Mesothelial cell of epicardium (in vitro differentiated cells): ENCODE measurements at regions not wholly inside any gene's neighbourhood (a gene's known extent, or its start where the extent isn't known, plus 50 kb on each side); places are given as distances from the start of the nearest gene placed in this dataset.

Experiments used
- DNase-seq, 2 experiments: peaks; one replicate each; pipeline ENCODE4 v3.0.0; 2021; ENCODE audit warnings: low spot score in 2 of 2; ENCODE audit not compliant: unreplicated experiment in 2 of 2
- H3K27ac Mint-ChIP-seq: 2 replicates; pipeline ENCODE4 v1.8.0; 2021; ENCODE audit warnings: mixed read lengths
- H3K27me3 Mint-ChIP-seq: 2 replicates; pipeline ENCODE4 v1.8.0; 2021; ENCODE audit warnings: low read depth, mixed read lengths
- H3K36me3 Mint-ChIP-seq: 2 replicates; pipeline ENCODE4 v1.8.0; 2021; ENCODE audit warnings: mixed read lengths
- H3K4me1 Mint-ChIP-seq: 2 replicates; pipeline ENCODE4 v1.8.0; 2021; ENCODE audit warnings: mixed read lengths
- H3K4me3 Mint-ChIP-seq: 2 replicates; pipeline ENCODE4 v1.8.0; 2021; ENCODE audit warnings: mild to moderate bottlenecking, moderate library complexity, mixed read lengths
- H3K9me3 Mint-ChIP-seq: 2 replicates; pipeline ENCODE4 v1.8.0; 2021; ENCODE audit warnings: mixed read lengths
- TF ChIP-seq, protein P1 (sequence below): fragments of 200-600 bp; sonication (generic); IDR thresholded peaks from one replicate; pipeline ENCODE4 v1.5.0; 2021; ENCODE audit warnings: antibody characterized with exemption; ENCODE audit not compliant: unreplicated experiment

DNA sequence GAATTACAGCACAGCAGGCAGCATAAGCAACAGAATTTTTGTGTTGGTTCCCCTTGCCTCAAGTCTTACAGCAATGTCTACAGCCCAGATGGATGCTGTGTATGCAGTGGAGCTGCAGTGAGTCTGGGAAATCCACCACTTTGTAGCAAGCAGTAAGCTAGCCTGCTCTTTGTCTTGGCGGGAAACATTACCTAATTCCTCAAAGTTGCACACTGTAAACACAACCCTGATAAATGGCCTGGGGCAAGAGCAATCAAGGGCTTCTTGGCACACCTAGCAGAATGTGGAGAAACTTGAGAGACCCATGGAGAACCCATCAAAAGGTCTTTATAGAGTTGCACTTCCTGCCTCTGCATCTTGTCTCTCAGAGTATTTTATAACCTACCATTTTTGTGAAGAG is 102.0 kb upstream of the FOXP2 start:
- TF ChIP-seq, protein P1, sequence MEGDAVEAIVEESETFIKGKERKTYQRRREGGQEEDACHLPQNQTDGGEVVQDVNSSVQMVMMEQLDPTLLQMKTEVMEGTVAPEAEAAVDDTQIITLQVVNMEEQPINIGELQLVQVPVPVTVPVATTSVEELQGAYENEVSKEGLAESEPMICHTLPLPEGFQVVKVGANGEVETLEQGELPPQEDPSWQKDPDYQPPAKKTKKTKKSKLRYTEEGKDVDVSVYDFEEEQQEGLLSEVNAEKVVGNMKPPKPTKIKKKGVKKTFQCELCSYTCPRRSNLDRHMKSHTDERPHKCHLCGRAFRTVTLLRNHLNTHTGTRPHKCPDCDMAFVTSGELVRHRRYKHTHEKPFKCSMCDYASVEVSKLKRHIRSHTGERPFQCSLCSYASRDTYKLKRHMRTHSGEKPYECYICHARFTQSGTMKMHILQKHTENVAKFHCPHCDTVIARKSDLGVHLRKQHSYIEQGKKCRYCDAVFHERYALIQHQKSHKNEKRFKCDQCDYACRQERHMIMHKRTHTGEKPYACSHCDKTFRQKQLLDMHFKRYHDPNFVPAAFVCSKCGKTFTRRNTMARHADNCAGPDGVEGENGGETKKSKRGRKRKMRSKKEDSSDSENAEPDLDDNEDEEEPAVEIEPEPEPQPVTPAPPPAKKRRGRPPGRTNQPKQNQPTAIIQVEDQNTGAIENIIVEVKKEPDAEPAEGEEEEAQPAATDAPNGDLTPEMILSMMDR: no peak
- DNase-seq: no peak
- Mint-ChIP-seq H3K27me3 (peaks cover 6% of the 10 kb centered on the region), H3K4me1 (no peaks in the 10 kb centered on the region), H3K36me3 (no peaks in the 10 kb centered on the region), H3K9me3 (no peaks in the 10 kb centered on the region), H3K4me3 (no peak overlapping the region), H3K27ac (no peak overlapping the region)

DNA sequence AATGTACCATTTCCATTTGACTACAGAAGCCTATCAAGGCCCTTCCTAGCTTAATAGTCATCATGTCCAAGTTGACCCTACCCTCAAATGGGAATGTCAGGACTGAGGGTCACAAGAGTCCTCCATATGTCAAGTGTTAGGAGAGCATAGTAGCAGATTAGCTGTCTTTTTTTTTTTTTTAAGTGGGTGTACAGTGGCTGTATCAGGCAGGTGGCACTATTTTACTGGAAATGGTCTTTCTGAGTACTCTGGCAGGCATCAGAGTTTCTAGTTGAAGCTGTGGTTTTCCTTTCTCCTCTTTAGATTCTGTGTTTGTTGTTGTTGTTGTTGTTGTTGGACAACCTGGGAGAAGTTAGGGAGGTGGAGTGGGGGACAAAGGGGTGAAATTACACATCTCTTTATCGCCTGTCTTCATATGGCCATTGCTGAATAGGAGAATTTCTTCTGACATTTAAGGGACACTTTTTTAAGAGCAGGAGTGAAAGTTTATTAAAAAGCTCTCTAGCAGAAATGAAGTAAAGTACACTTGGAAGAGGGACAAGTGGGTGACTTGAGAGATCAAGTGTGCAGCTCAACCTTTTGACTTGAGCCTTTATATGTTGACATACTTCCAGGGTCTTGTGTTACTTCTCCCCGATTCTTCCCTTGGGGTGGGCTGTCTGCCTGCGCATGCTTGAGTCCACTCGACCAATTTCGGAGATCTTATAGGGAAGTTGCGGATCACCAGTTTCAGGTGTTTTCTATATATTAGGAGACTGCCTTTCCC is 104.1 kb upstream of the FOXP2 start:
- H3K9me3 Mint-ChIP-seq: no peaks in the 10 kb centered on the region
- peaks cover 6% of the 10 kb centered on the region for H3K27me3 Mint-ChIP-seq
- H3K4me1 Mint-ChIP-seq: no peaks in the 10 kb centered on the region
- H3K4me3 Mint-ChIP-seq: no peak overlapping the region
- no peak overlapping the region for H3K27ac Mint-ChIP-seq
- H3K36me3 Mint-ChIP-seq: no peaks in the 10 kb centered on the region
- no peak for DNase-seq
- TF ChIP-seq, protein P1: no peak

DNA sequence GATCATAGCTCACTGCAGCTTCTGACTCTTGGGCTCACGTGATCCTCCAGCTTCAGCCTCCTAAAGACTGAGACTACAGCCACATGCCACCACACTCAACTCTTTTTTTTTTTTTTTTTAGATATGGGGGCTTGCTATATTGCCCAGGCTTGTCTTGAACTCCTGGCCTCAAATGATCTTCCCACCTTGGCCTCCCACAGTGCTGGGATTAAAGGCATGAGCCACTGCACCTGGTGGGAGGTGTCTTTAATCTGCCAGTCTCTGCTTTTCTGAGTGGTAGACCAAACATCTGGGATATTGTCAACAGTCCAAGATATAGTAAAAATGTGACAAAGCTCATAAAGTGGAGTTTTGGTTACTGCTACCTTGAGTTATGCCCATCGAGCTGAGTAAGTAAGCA is 104.9 kb upstream of the FOXP2 start:
- Mint-ChIP-seq H3K27me3 (peaks cover 6% of the 10 kb centered on the region), H3K9me3 (no peaks in the 10 kb centered on the region), H3K4me1 (no peaks in the 10 kb centered on the region), H3K4me3 (no peak overlapping the region), H3K27ac (no peak overlapping the region), H3K36me3 (no peaks in the 10 kb centered on the region)
- TF ChIP-seq, protein P1: no peak
- DNase-seq: no peak

DNA sequence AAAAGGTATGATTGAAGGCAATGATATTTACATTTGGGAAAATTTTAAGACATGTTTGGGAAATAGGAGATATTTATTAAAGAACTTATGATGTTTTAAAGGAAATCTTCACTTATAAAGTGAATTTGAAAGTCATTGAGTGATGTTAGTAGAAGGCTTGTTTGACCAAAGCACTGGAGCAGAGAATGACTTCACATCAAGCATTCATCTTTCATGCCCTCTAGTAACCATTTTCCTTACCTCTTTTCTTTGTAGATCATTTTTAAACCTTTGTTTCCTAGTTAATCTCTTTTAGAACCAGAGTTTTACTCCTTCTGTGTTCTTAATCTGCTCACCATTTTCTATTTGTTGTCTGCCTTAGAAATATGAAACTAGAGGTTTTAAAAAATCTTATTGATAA is 111.3 kb upstream of the FOXP2 start:
- Mint-ChIP-seq H3K27ac (no peak overlapping the region), H3K27me3 (peaks cover 2% of the 10 kb centered on the region), H3K9me3 (no peaks in the 10 kb centered on the region), H3K4me3 (no peak overlapping the region), H3K36me3 (no peaks in the 10 kb centered on the region), H3K4me1 (no peaks in the 10 kb centered on the region)
- DNase-seq: no peak
- TF ChIP-seq, protein P1: no peak

DNA sequence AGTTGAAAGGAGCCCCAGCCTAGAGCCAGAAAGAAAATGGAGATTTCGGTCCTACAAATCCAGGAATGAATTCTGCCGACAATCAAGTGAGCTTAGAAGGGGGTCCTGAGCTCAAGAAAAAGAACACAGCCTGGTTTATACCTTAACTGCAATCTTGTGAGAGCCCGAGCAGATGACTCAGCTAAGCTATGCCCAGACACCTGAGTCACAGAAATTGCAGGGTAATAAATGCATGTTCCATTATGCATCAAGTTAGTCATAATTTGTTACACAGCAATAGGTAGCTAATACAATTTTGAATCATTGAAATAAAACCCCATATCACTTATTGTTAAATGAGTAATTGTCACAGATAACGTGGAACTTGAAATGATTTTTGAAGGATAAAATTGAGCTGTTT is 111.8 kb upstream of the FOXP2 start:
- Mint-ChIP-seq H3K27me3 (no peaks in the 10 kb centered on the region), H3K27ac (no peak overlapping the region), H3K4me1 (peaks cover 2% of the 10 kb centered on the region), H3K36me3 (no peaks in the 10 kb centered on the region), H3K9me3 (no peaks in the 10 kb centered on the region), H3K4me3 (no peak overlapping the region)
- no peak for DNase-seq
- TF ChIP-seq, protein P1: no peak

DNA sequence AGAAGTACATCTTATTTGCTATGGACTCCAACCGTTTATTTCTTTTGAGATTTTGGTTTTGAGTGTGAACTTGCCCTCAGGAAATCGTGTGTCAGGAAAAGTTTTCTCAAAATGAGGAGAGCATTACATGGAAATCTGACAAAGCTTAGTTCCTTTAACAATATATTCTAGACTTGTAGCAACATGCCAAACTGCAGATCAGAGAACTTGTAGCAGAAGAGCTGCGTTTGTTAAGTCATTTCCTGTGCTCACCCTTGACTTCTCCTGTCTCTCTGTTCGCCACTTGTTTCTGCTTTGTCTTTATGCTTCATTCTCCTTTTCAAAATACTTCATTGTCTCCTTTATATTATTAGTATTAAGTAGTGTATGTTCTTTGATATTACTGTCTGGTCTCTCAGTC is 116.6 kb upstream of the FOXP2 start:
- H3K9me3 Mint-ChIP-seq: no peaks in the 10 kb centered on the region
- H3K4me3 Mint-ChIP-seq: no peak overlapping the region
- H3K4me1 Mint-ChIP-seq: peaks cover 6% of the 10 kb centered on the region
- no peaks in the 10 kb centered on the region for H3K36me3 Mint-ChIP-seq
- no peak overlapping the region for H3K27ac Mint-ChIP-seq
- DNase-seq: no peak
- H3K27me3 Mint-ChIP-seq: no peaks in the 10 kb centered on the region
- TF ChIP-seq, protein P1: no peak
